Esophagus muscularis mucosa (tissue), 4 donors: ENCODE measurements at regions not wholly inside any gene's neighbourhood (a gene's known extent, or its start where the extent isn't known, plus 50 kb on each side); places are given as distances from the start of the nearest gene placed in this dataset.
A peak's percentile ranks its signal among the peaks of the same experiment; 100 is the strongest.

Source experiments
- DNase-seq: peaks from one replicate; pipeline ENCODE4 v3.0.0-alpha.2; 2017; ENCODE audit errors: extremely low spot score
- H3K27ac ChIP-seq, 4 donors: fragments of 200-600 bp; sonication (generic); replicated peaks in 1 of 4; 1 replicate in 3 of 4; 2 replicates in 1 of 4; pipeline ENCODE4 v1.5.1; 2016 to 2019; ENCODE audit warnings: mild to moderate bottlenecking in 1 of 4
- H3K27me3 ChIP-seq, 4 donors: fragments of 200-600 bp; sonication (generic); one replicate each; pipeline versions ENCODE4 v1.5.1 to v1.6.0; 2016 to 2019
- H3K36me3 ChIP-seq, 4 donors: fragments of 200-600 bp; sonication (generic); one replicate each; pipeline ENCODE4 v1.5.1; 2016 to 2019
- H3K4me1 ChIP-seq, 4 donors: fragments of 200-600 bp; sonication (generic); one replicate each; pipeline ENCODE4 v1.5.1; 2016 to 2019
- H3K4me3 ChIP-seq, 4 donors: fragments of 200-600 bp; sonication (generic); 1 replicate in 2 of 4; 2 replicates in 2 of 4; pipeline ENCODE4 v1.5.1; 2016 to 2019; ENCODE audit warnings: mild to moderate bottlenecking in 4 of 4, moderate library complexity in 1 of 4
- H3K9me3 ChIP-seq, 4 donors: fragments of 200-600 bp; sonication (generic); 1 replicate in 3 of 4; 2 replicates in 1 of 4; pipeline ENCODE4 v1.5.1; 2016 to 2019
- EP300 ChIP-seq: sonication (generic); formaldehyde crosslinking; IDR thresholded peaks from one replicate; pipeline ENCODE4 v1.6.1; 2017; ENCODE audit warnings: antibody characterized with exemption
- POLR2A ChIP-seq: fragments of 450-650 bp; IDR thresholded peaks from one replicate; pipeline ENCODE4 v1.6.1; 2017; ENCODE audit warnings: antibody characterized with exemption, moderate library complexity, mild to moderate bottlenecking, low read depth
- POLR2AphosphoS5 ChIP-seq, 2 donors: sonication (generic); formaldehyde crosslinking; IDR thresholded peaks; one replicate each; pipeline ENCODE4 v1.6.1; 2017; ENCODE audit warnings: antibody characterized with exemption in 2 of 2
- WGBS: methylation state at CpG from one replicate; pipeline ENCODE4 v1.1.5; 2018; 5-methylcytosine and 5-hydroxymethylcytosine counted together
- intact Hi-C: fragments of 100-400 bp; cut with DNase I; formaldehyde crosslinking; loops from one replicate; pipeline ENCODE4 v1.15.1; 2023
- TF ChIP-seq, protein P1 (sequence below), 3 experiments: fragments of 200-600 bp in 2 of 3; fragments of 450-650 bp in 1 of 3; sonication (generic) in 2 of 3; IDR thresholded peaks; one replicate each; pipeline ENCODE4 v1.5.1; 2017 to 2019; ENCODE audit warnings: antibody characterized with exemption in 3 of 3, mild to moderate bottlenecking in 2 of 3, moderate library complexity in 1 of 3

- peak; percentile 31 for DNase-seq
- no peaks in the 10 kb centered on the region for H3K9me3 ChIP-seq
- intact Hi-C loops = no loop called here
Observed at GRCh38 chr15:96122077-96123027, 208.1 kb upstream of the NR2F2 start.

GRCh38 chr15:96123028-96123400 lies 207.5 kb upstream of the NR2F2 start:
- 94% methylated on average over 7 of the region's 7 CpGs for WGBS
- no peaks in the 10 kb centered on the region for H3K4me1 ChIP-seq
- intact Hi-C loops = no loop called here

More at GRCh38 chr15:96122077-96123027, 208.1 kb upstream of the NR2F2 start:
- Histone ChIP-seq H3K27me3 (no peaks in the 10 kb centered on the region), H3K4me1 (no peaks in the 10 kb centered on the region), H3K27ac (no peak overlapping the region), H3K4me3 (no peak overlapping the region), H3K36me3 (no peaks in the 10 kb centered on the region)
- 85% methylated on average over 5 of the region's 5 CpGs for whole genome bisulfite sequencing
- TF ChIP-seq, protein P1, sequence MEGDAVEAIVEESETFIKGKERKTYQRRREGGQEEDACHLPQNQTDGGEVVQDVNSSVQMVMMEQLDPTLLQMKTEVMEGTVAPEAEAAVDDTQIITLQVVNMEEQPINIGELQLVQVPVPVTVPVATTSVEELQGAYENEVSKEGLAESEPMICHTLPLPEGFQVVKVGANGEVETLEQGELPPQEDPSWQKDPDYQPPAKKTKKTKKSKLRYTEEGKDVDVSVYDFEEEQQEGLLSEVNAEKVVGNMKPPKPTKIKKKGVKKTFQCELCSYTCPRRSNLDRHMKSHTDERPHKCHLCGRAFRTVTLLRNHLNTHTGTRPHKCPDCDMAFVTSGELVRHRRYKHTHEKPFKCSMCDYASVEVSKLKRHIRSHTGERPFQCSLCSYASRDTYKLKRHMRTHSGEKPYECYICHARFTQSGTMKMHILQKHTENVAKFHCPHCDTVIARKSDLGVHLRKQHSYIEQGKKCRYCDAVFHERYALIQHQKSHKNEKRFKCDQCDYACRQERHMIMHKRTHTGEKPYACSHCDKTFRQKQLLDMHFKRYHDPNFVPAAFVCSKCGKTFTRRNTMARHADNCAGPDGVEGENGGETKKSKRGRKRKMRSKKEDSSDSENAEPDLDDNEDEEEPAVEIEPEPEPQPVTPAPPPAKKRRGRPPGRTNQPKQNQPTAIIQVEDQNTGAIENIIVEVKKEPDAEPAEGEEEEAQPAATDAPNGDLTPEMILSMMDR (IDR thresholded peaks at IDR 0.05) = no peak
- TF ChIP-seq POLR2A (no peak), EP300 (no peak), POLR2AphosphoS5 (IDR thresholded peaks at IDR 0.05) (no peak)

DNA sequence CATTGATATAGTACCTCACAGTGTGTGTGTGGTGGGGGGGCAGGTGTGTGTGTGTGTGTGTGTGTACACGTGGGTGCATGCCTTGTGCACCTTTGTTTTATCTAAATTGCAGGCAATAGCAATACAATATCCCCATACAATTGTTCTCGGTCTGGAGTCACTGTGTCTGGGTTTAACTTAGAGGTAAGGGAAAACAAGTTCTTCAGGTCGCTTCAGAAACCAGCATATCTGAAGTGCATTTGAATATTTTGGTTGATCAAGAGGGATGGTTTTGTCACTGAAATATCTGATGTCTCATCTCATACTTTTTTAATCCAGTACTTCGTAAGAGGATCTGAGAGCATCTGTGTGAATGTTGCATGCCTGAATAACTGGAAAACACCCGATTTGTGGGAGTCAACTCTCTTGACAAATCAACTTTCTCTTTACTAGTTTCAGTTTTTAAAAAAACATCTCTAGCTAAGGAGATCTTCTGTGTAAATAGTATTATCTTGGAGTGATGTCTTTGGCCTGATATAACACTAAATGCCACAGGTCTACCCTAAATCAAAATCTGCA lies 206.8 kb upstream of the NR2F2 start:
- Histone ChIP-seq H3K4me1 (no peaks in the 10 kb centered on the region), H3K27ac (no peak overlapping the region), H3K36me3 (no peaks in the 10 kb centered on the region), H3K9me3 (no peaks in the 10 kb centered on the region), H3K4me3 (no peak overlapping the region), H3K27me3 (no peaks in the 10 kb centered on the region)
- DNase-seq = peak; percentile 78
- WGBS = 78% methylated on average over 5 of the region's 5 CpGs
- TF ChIP-seq POLR2A (no peak), POLR2AphosphoS5 (IDR thresholded peaks at IDR 0.05) (no peak), EP300 (no peak)
- TF ChIP-seq, protein P1 (IDR thresholded peaks at IDR 0.05) = no peak
- intact Hi-C loops = no loop called here

More at GRCh38 chr15:96123028-96123400, 207.5 kb upstream of the NR2F2 start:
- Histone ChIP-seq H3K27ac (no peak overlapping the region), H3K36me3 (no peaks in the 10 kb centered on the region), H3K9me3 (no peaks in the 10 kb centered on the region), H3K4me3 (no peak overlapping the region), H3K27me3 (no peaks in the 10 kb centered on the region)
- peak; percentile 37 for DNase-seq
- TF ChIP-seq POLR2AphosphoS5 (IDR thresholded peaks at IDR 0.05) (no peak), EP300 (no peak), POLR2A (no peak)
- TF ChIP-seq, protein P1 (IDR thresholded peaks at IDR 0.05) = no peak

GRCh38 chr15:96124436-96124835 lies 206.1 kb upstream of the NR2F2 start:
- H3K27me3 ChIP-seq = no peaks in the 10 kb centered on the region
- 92% methylated on average over 5 of the region's 5 CpGs for WGBS
- no peak overlapping the region for H3K4me3 ChIP-seq
- H3K4me1 ChIP-seq = no peaks in the 10 kb centered on the region
- intact Hi-C loops = no loop called here
- no peaks in the 10 kb centered on the region for H3K36me3 ChIP-seq
- TF ChIP-seq, protein P1 (IDR thresholded peaks at IDR 0.05) = no peak
- no peak for TF ChIP-seq EP300
- TF ChIP-seq POLR2AphosphoS5 (IDR thresholded peaks at IDR 0.05) = no peak
- TF ChIP-seq POLR2A = no peak
- H3K27ac ChIP-seq = no peak overlapping the region
- DNase-seq = peak; percentile 90
- no peaks in the 10 kb centered on the region for H3K9me3 ChIP-seq
